Aorta (tissue), 5 donors: ENCODE measurements at regions not wholly inside any gene's neighbourhood (a gene's known extent, or its start where the extent isn't known, plus 50 kb on each side); places are given as distances from the start of the nearest gene placed in this dataset.
A peak's percentile ranks its signal among the peaks of the same experiment; 100 is the strongest.

Experiments
- ATAC-seq: fragments of 200-7000 bp; cut with Tn5 transposase; one replicate; pipeline ENCODE4 v1.9.1; 2022; ENCODE audit warnings: moderate library complexity; ENCODE audit not compliant: low FRiP score
- DNase-seq, 2 donors: peaks; one replicate each; pipeline ENCODE4 v3.0.0-alpha.2; 2020
- H3K27ac ChIP-seq, 2 donors: one replicate each; pipeline ENCODE4 v1.5.1; 2013; ENCODE audit warnings: low read length in 2 of 2, mild to moderate bottlenecking in 2 of 2, moderate library complexity in 2 of 2, control low read depth in 1 of 2, inconsistent platforms in 1 of 2, low read depth in 1 of 2
- H3K27me3 ChIP-seq, 2 donors: one replicate each; pipeline ENCODE4 v1.6.1; 2013; ENCODE audit warnings: control low read depth in 1 of 2, low read length in 1 of 2, mild to moderate bottlenecking in 1 of 2, moderate library complexity in 1 of 2; ENCODE audit not compliant: insufficient read depth in 2 of 2, control insufficient read depth in 1 of 2
- H3K36me3 ChIP-seq, 2 donors: one replicate each; pipeline ENCODE4 v1.6.1; 2013; ENCODE audit warnings: control low read depth in 1 of 2, low read length in 1 of 2, mild to moderate bottlenecking in 1 of 2; ENCODE audit not compliant: insufficient read depth in 2 of 2, control insufficient read depth in 1 of 2
- H3K4me1 ChIP-seq, 2 donors: one replicate each; pipeline ENCODE4 v1.6.1; 2013; ENCODE audit warnings: low read length in 2 of 2, control low read depth in 1 of 2, mild to moderate bottlenecking in 1 of 2, moderate library complexity in 1 of 2; ENCODE audit not compliant: insufficient read depth in 2 of 2, control insufficient read depth in 1 of 2
- H3K4me3 ChIP-seq, 2 donors: one replicate each; pipeline ENCODE4 v1.5.1; 2013; ENCODE audit warnings: low read length in 2 of 2, control low read depth in 1 of 2, mild to moderate bottlenecking in 1 of 2
- H3K9me3 ChIP-seq: one replicate; pipeline ENCODE4 v1.6.1; 2013; ENCODE audit warnings: mild to moderate bottlenecking, low read length; ENCODE audit not compliant: control insufficient read depth
- WGBS, 2 donors: extraction: QIAGEN DNeasy Blood & Tissue Kit; methylation state at CpG; one replicate each; pipeline ENCODE4 v1.1.7; 2013; 5-methylcytosine and 5-hydroxymethylcytosine counted together
- intact Hi-C, 2 donors: fragments of 100-400 bp; cut with DNase I; formaldehyde crosslinking; loops; one replicate each; pipeline versions ENCODE4 v1.14.2 to v1.15.0; 2022
- donor health status: healthy with polysubstance abuse.
- donor health status: Bipolar disorder and iron deficiency.
- donor health status: DM: no; HTN: no; CAD: no.
- donor health status: DM: no; HTN: no; CAD: no.
- donor health status: DM: yes; HTN: yes; CAD: no.

DNA sequence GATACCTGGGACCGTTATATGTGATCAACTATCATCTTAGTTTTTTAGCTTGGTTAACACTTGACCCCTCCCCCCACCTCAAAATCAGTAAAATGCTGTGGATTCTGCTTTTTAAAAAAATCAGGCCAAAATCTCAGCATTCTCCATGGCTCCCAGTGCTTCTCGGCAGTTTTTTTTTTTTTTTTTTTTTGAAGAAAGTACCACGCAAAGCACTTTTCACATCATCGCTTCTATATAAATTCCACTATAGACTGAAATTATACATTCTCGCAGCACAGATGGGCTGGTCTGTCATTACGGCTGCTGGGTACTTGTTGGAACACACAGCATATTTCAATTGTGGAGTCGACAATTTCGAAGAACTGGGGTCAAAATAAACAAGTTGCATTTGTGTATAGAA lies 67.7 kb upstream of the PPARA start:
- DNase-seq (no peak), ATAC-seq (no peak)
- Histone ChIP-seq H3K27ac (no peak overlapping the region), H3K27me3 (no peaks in the 10 kb centered on the region), H3K36me3 (peaks cover 0 to 2% of the 10 kb centered on the region in 2 donors), H3K4me1 (no peaks in the 10 kb centered on the region), H3K9me3 (no peaks in the 10 kb centered on the region), H3K4me3 (no peak overlapping the region)
- WGBS, 2 donors, result 53 to 56% methylated on average over 8 of the region's 8 CpGs
- intact Hi-C loops, result loop anchor here in 1 of 2 donors (10.0 kb wide), 1 partner anchor 768 kb away; no protein-coding TSS in a partner anchor

DNA sequence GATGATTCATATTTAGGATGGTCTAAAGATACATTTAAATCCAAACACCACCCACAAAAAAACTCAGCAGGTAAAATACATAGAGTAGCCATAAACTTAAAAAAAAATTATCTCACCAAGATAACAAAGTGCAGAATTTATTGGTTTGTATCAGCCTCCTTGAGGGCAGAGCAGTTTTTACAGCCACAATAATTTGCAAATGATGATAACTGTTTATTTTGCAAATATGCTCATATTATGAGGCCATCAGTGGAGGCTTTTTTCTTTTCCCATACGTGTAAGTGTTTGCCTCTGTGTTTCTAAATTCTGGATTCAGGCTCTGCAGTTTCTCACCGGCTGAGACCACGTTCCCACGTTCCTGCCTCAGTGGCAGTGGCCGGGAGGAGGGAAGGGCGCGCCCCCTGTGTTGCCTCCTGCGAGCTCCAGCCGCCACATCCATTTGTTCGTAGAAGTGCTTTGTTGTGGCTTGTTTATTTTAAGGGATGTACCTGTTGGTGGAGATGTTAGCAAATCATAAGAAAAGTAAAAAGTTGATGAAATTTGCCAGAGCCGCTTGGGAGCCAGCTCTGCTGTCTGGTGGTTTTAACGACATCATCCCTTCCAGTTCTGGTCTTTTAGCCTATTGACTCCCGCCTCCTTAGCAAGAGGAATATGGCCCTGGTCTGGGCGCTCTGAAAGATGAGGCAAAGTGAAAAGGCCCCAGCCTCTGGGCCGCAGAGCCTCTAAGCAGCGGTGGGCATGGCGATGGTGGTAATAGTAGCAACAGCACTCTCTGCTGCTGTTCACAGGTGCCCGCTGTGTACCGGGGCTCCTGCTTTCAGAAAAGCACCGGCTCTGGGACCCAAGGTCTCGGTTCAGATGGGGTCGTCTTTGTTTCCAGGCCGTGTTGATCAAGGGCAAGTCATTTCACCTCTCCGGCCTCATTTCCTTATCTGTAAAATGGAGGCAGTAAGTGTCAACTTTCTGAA lies 66.7 kb upstream of the PPARA start:
- DNase-seq (peak; percentile 42 to 54), ATAC-seq (no peak)
- Histone ChIP-seq H3K4me3 (no peak overlapping the region), H3K27ac (peak overlapping the region in 1 of 2 donors; percentile 68), H3K4me1 (no peaks in the 10 kb centered on the region), H3K9me3 (no peaks in the 10 kb centered on the region), H3K27me3 (no peaks in the 10 kb centered on the region), H3K36me3 (peaks cover 0 to 2% of the 10 kb centered on the region in 2 donors)
- WGBS, 2 donors, result 74 to 75% methylated on average over 24 of the region's 24 CpGs
- intact Hi-C loops, result loop anchor here in 1 of 2 donors (10.0 kb wide), 1 partner anchor 769 kb away; no protein-coding TSS in a partner anchor

DNA sequence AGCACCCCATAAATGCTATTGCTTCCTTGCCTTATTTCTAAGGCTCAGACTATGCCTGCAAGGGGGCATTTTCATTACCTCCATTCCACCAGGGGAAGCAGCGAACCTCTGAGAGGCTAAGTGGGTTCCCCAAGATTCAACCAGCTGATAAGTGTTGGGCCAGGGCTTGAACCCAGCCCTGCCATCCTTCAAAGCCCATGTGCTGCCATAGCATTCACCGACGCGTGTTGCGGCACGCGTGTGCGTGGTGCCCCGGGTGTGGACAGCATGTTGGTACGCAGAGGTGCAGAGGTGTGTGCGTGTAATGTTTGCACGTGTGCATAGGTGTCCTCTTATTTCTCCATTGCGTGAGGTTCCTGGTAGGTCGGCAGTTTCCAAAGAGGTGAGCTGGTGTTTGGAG lies 66.0 kb upstream of the PPARA start:
- no peaks in the 10 kb centered on the region for H3K9me3 ChIP-seq
- WGBS, 2 donors, result 85 to 94% methylated on average over 14 of the region's 14 CpGs
- H3K4me3 ChIP-seq, result no peak overlapping the region
- no peaks in the 10 kb centered on the region for H3K27me3 ChIP-seq
- H3K36me3 ChIP-seq, result peaks cover 0 to 2% of the 10 kb centered on the region in 2 donors
- ATAC-seq (no peak), DNase-seq (peak; percentile 25 to 61)
- no peaks in the 10 kb centered on the region for H3K4me1 ChIP-seq
- peak overlapping the region; percentile 15 to 68 for H3K27ac ChIP-seq
- intact Hi-C loops, result loop anchor here in 1 of 2 donors (10.0 kb wide), 1 partner anchor 770 kb away; no protein-coding TSS in a partner anchor

DNA sequence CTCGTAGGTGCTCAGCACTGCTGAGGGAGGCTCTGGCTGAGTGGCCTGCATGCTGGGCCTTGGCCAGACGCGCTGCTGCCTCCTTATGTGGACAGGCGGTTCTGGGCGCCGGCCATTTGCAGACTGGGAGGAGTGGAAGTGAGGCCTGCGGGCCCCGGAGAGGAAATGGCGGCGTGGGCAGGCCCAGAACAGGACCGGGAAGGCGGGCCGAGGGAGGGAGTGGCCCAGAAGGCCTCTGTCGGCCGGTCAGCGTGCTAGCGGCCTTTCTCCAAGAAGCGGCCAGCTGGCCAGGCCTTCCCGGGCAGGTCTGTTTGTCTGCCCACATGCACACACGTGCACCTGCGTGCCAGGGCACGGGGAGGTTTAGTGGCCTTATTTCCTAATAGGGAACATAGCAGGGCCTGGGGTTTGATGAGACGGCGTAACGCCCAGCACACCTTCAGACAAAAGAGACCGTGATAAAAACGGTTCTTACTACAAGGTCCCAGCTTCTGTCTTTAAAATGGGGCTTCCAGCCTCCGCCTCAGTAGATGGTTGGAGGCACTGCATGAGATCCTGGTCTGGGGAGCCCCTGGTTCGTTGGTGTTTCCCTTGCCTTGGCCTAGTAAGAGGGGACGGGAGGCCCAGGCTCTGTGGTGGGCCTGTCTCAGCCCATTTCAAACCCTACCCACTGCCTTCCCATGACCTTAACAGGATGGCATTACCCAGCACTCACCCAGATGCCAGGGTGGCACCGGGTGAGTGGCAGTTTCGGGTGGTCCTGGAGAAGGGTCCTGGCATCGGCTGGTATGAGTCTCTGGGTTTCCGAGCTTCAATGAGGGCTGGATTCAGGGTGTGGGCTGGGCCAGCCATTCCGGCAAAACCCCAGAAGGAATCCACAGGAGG lies 65.1 kb upstream of the PPARA start:
- Histone ChIP-seq H3K9me3 (no peaks in the 10 kb centered on the region), H3K27ac (peak overlapping the region; percentile 15 to 68), H3K4me1 (peaks cover 0 to 6% of the 10 kb centered on the region in 2 donors), H3K36me3 (peaks cover 0 to 2% of the 10 kb centered on the region in 2 donors), H3K27me3 (no peaks in the 10 kb centered on the region), H3K4me3 (no peak overlapping the region)
- intact Hi-C loops, result loop anchor here in 1 of 2 donors (5.0 to 10.0 kb wide), 2 partner anchors 38 to 770 kb away; no protein-coding TSS in a partner anchor
- WGBS, 2 donors, result 43 to 46% methylated on average over 34 to 35 of the region's 35 CpGs
- peak; percentile 93 to 94 for DNase-seq
- ATAC-seq, result peak; percentile 73

DNA sequence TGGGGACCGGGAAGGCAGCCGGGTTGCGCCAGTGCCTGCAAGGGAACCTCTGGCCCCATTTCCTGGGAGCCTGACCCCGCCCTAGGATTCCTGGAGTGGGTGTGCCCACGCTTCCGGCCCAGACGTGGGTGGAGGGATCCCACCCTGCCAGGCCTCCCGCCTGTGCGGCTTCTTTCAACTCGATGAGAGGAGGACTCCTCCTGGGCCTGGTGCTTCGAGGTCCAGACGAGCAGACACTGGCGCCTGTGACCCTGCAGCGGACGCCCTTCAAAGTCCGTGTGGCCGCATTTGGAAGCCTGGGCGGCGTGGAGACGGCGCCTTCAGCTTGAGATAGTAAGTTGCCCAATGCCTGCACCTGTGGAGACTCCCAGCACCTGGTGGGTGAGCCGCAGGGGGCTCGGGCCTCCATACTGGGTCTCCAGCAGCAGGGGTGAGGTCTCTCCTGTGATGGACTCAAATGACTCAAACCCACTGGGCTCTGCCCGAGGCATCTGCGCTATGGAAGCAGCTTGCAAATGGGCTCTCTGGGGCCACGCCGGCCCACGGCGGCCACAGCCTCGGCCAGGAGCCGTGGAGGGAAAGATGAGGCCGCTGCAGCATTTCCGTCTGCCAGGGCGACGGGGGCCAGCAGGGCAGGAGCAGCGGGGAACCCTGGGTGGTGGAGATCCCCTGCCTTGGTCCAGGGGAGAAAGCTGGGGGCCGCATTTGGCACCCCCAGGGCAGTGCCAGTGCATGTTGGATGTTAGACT lies 64.3 kb upstream of the PPARA start:
- H3K27me3 ChIP-seq, result no peaks in the 10 kb centered on the region
- 55 to 58% methylated on average over 35 to 37 of the region's 37 CpGs for WGBS, 2 donors
- DNase-seq, result peak; percentile 83 to 89
- H3K27ac ChIP-seq, result peak overlapping the region; percentile 2 to 68
- peaks cover 0 to 2% of the 10 kb centered on the region in 2 donors for H3K36me3 ChIP-seq
- H3K4me1 ChIP-seq, result peaks cover 0 to 6% of the 10 kb centered on the region in 2 donors
- ATAC-seq, result no peak
- no peaks in the 10 kb centered on the region for H3K9me3 ChIP-seq
- intact Hi-C loops, result loop anchor here in 1 of 2 donors (5.0 to 10.0 kb wide), 2 partner anchors 39 to 771 kb away; no protein-coding TSS in a partner anchor
- H3K4me3 ChIP-seq, result no peak overlapping the region

DNA sequence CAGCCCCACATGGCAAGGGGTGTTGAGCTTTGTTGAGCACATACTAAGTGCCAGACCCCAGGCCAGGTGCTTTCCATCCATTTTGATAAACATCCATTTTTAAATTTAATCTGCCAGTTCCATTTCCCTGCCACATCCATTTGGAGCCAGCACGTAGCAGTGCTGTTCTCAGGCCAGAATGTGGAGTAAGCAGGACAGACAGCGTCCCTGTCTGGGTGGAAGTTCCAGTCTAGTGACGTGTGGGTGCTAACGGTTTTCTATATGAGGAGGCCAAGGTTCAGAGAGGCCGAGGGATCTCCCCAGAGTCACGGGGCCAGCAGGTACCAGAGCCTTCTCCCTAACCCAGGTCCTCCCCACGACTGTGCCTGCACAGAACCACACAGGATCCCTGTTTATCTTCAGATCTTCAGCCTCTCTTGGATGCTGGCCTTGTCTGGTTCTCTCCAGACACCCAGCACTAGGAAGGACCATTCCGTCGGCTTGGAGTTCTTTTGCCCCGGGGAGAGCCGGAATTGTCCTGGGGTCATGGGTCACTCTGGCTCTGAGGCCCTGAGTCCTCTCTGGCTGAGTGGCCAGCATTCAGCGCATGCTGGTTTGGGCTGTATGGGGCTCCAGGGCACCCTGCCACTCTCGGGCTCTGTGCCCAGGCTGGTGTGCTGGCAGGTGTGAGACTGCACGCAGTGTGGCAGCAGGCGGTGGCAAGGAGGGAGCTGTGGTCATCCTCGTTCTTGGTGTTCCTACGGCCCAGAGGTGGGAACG lies 63.6 kb upstream of the PPARA start:
- WGBS, 2 donors, result 6 to 11% methylated on average over 18 of the region's 18 CpGs
- Histone ChIP-seq H3K27ac (peak overlapping the region; percentile 7 to 68), H3K27me3 (no peaks in the 10 kb centered on the region), H3K4me3 (no peak overlapping the region), H3K4me1 (peaks cover 0 to 6% of the 10 kb centered on the region in 2 donors), H3K9me3 (no peaks in the 10 kb centered on the region), H3K36me3 (peaks cover 0 to 3% of the 10 kb centered on the region in 2 donors)
- intact Hi-C loops, result loop anchor here in 1 of 2 donors (5.0 to 10.0 kb wide), 2 partner anchors 39 to 772 kb away; no protein-coding TSS in a partner anchor
- no peak for ATAC-seq
- peak; percentile 68 to 74 for DNase-seq

DNA sequence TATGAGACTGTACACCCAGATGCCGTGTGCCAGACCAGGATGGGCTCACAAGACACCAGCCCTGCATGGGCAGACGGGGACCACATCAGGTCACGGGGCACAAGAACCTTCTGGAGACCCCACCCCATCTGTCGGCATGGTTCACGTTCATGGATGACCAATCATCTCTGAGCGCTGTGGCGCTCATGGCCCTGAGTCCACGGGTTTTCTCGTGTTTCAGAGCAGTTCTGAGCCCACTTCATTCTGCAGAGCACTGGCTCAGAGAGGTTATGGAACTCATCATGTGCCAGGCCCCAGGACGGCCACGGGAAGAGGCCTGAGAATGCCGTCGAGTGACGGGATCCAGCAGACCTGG lies 63.0 kb upstream of the PPARA start:
- 45 to 46% methylated on average over 14 of the region's 14 CpGs for WGBS, 2 donors
- H3K36me3 ChIP-seq, result peaks cover 0 to 3% of the 10 kb centered on the region in 2 donors
- peaks cover 0 to 6% of the 10 kb centered on the region in 2 donors for H3K4me1 ChIP-seq
- H3K27ac ChIP-seq, result peak overlapping the region; percentile 7 to 68
- intact Hi-C loops, result loop anchor here in 1 of 2 donors (5.0 to 10.0 kb wide), 2 partner anchors 40 to 773 kb away; no protein-coding TSS in a partner anchor
- H3K4me3 ChIP-seq, result no peak overlapping the region
- DNase-seq (peak in 1 of 2 donors; percentile 59), ATAC-seq (no peak)
- H3K27me3 ChIP-seq, result no peaks in the 10 kb centered on the region
- no peaks in the 10 kb centered on the region for H3K9me3 ChIP-seq
